ENCODE measurements at regions not wholly inside any gene's neighbourhood (a gene's known extent, or its start where the extent isn't known, plus 50 kb on each side); places are given as distances from the start of the nearest gene placed in this dataset.

DNA sequence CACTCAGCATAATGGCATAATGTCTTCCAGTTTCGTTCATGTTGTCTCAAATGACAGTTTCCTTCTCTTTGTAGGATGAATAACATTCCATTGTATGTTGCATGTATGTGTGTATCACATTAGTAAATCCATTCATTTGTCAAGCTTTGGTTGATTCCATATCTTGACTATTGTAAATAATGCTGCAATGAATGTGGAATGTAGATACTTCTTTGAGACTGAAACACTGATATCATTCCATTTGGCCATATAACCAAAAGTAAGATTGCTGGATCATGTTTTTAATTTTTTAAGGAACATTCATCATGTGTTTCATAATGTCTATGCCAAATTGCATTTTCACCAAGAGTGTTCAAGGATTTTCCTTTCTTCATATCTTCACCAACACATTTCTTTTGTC, 1711.4 kb upstream of the PIK3C3 start:
- TF ChIP-seq, protein P1, sequence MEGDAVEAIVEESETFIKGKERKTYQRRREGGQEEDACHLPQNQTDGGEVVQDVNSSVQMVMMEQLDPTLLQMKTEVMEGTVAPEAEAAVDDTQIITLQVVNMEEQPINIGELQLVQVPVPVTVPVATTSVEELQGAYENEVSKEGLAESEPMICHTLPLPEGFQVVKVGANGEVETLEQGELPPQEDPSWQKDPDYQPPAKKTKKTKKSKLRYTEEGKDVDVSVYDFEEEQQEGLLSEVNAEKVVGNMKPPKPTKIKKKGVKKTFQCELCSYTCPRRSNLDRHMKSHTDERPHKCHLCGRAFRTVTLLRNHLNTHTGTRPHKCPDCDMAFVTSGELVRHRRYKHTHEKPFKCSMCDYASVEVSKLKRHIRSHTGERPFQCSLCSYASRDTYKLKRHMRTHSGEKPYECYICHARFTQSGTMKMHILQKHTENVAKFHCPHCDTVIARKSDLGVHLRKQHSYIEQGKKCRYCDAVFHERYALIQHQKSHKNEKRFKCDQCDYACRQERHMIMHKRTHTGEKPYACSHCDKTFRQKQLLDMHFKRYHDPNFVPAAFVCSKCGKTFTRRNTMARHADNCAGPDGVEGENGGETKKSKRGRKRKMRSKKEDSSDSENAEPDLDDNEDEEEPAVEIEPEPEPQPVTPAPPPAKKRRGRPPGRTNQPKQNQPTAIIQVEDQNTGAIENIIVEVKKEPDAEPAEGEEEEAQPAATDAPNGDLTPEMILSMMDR (IDR thresholded peaks at IDR 0.05): no peak
- no peak for TF ChIP-seq POLR2A (IDR thresholded peaks at IDR 0.05)

Measured in Peyer's patch (tissue), 4 donors.